ENCODE measurements at regions not wholly inside any gene's neighbourhood (a gene's known extent, or its start where the extent isn't known, plus 50 kb on each side); places are given as distances from the start of the nearest gene placed in this dataset.
A peak's percentile ranks its signal among the peaks of the same experiment; 100 is the strongest.

- Histone ChIP-seq H3K9me3 (no peaks in the 10 kb centered on the region), H3K27me3 (no peaks in the 10 kb centered on the region), H3K27ac (no peak overlapping the region), H3K36me3 (no peaks in the 10 kb centered on the region), H3K4me1 (no peaks in the 10 kb centered on the region), H3K4me3 (no peak overlapping the region)
- in situ Hi-C loops (cut with MboI; ENCODE audit: low pct_ligation_motif_present in 1 of 4, low pct_unique_long_range_greater_than_20kb in 1 of 4, low sequenced_read_pairs in 3 of 4) (no loop called here), intact Hi-C loops (cut with DNase I; ENCODE audit: low total_unique reads) (no loop called here)
- no peak for DNase-seq
- 17 to 91% methylated on average over 1 of the region's 1 CpG for WGBS, 2 donors (ENCODE audit: low coverage in 1 of 2)
- TF ChIP-seq POLR2AphosphoS5 (IDR thresholded peaks at IDR 0.05), result no peak
- TF ChIP-seq CTCF (IDR thresholded peaks at IDR 0.05), result no peak
- no peak for TF ChIP-seq EP300 (IDR thresholded peaks at IDR 0.05; ENCODE audit: low read depth)
- no peak for TF ChIP-seq POLR2A (IDR thresholded peaks at IDR 0.05)
Measured at GRCh38 chr9:105187781-105188180, 56.7 kb upstream of the SLC44A1 start.

- no peak for DNase-seq
- H3K27me3 ChIP-seq, result no peaks in the 10 kb centered on the region
- in situ Hi-C loops (cut with MboI; ENCODE audit: low pct_ligation_motif_present in 1 of 4, low pct_unique_long_range_greater_than_20kb in 1 of 4, low sequenced_read_pairs in 3 of 4) (no loop called here), intact Hi-C loops (cut with DNase I; ENCODE audit: low total_unique reads) (no loop called here)
- 100% methylated on average over 1 of the region's 1 CpG; no CpG with 5 or more reads in 1 of the 2 donors for WGBS, 2 donors (ENCODE audit: low coverage in 1 of 2)
- no peak overlapping the region for H3K4me3 ChIP-seq
- H3K9me3 ChIP-seq, result no peaks in the 10 kb centered on the region
- no peak for TF ChIP-seq EP300 (IDR thresholded peaks at IDR 0.05; ENCODE audit: low read depth)
- TF ChIP-seq CTCF (IDR thresholded peaks at IDR 0.05), result peak in 1 of 5 experiments; percentile 15
- no peaks in the 10 kb centered on the region for H3K4me1 ChIP-seq
- H3K27ac ChIP-seq, result no peak overlapping the region
- no peaks in the 10 kb centered on the region for H3K36me3 ChIP-seq
Measured at GRCh38 chr9:105188746-105189145, 55.7 kb upstream of the SLC44A1 start.

- TF ChIP-seq POLR2A (IDR thresholded peaks at IDR 0.05) (no peak), CTCF (IDR thresholded peaks at IDR 0.05) (no peak), POLR2AphosphoS5 (IDR thresholded peaks at IDR 0.05) (no peak), EP300 (IDR thresholded peaks at IDR 0.05; ENCODE audit: low read depth) (no peak)
- Histone ChIP-seq H3K4me1 (no peaks in the 10 kb centered on the region), H3K27ac (no peak overlapping the region), H3K4me3 (no peak overlapping the region), H3K27me3 (no peaks in the 10 kb centered on the region), H3K36me3 (no peaks in the 10 kb centered on the region), H3K9me3 (no peaks in the 10 kb centered on the region)
- no peak for DNase-seq
- in situ Hi-C loops (cut with MboI; ENCODE audit: low pct_ligation_motif_present in 1 of 4, low pct_unique_long_range_greater_than_20kb in 1 of 4, low sequenced_read_pairs in 3 of 4), result no loop called here
- intact Hi-C loops (cut with DNase I; ENCODE audit: low total_unique reads), result no loop called here
- WGBS, 2 donors (ENCODE audit: low coverage in 1 of 2), result 78 to 79% methylated on average over 9 to 10 of the region's 10 CpGs
Measured at GRCh38 chr9:105191508-105192121, 52.8 kb upstream of the SLC44A1 start.

GRCh38 chr9:105193560-105193959 is 50.9 kb upstream of the SLC44A1 start:
- WGBS, 2 donors (ENCODE audit: low coverage in 1 of 2), result 84 to 89% methylated on average over 3 of the region's 3 CpGs
- TF ChIP-seq EP300 (IDR thresholded peaks at IDR 0.05; ENCODE audit: low read depth) (no peak), POLR2AphosphoS5 (IDR thresholded peaks at IDR 0.05) (no peak), CTCF (IDR thresholded peaks at IDR 0.05) (no peak), POLR2A (IDR thresholded peaks at IDR 0.05) (no peak)
- intact Hi-C loops (cut with DNase I; ENCODE audit: low total_unique reads), result no loop called here

More at GRCh38 chr9:105193560-105193959, 50.9 kb upstream of the SLC44A1 start:
- in situ Hi-C loops (cut with MboI; ENCODE audit: low pct_ligation_motif_present in 1 of 4, low pct_unique_long_range_greater_than_20kb in 1 of 4, low sequenced_read_pairs in 3 of 4), result no loop called here
- H3K9me3 ChIP-seq, result no peaks in the 10 kb centered on the region
- no peaks in the 10 kb centered on the region for H3K4me1 ChIP-seq
- no peaks in the 10 kb centered on the region for H3K27me3 ChIP-seq
- DNase-seq, result no peak
- H3K27ac ChIP-seq, result no peak overlapping the region
- H3K4me3 ChIP-seq, result no peak overlapping the region
- H3K36me3 ChIP-seq, result no peaks in the 10 kb centered on the region
